ENCODE measurements at regions not wholly inside any gene's neighbourhood (a gene's known extent, or its start where the extent isn't known, plus 50 kb on each side); places are given as distances from the start of the nearest gene placed in this dataset.

GRCh38 chr2:14524041-14524802 lies 108.3 kb upstream of the LRATD1 start:
- TF ChIP-seq MAX (IDR thresholded peaks at IDR 0.05) (no peak), REST (IDR thresholded peaks at IDR 0.05; ENCODE audit: low read depth) (no peak), TEAD4 (IDR thresholded peaks at IDR 0.05) (no peak), YY1 (IDR thresholded peaks at IDR 0.05; ENCODE audit: low read depth) (no peak), ZBTB7A (IDR thresholded peaks at IDR 0.05; ENCODE audit: low read depth) (no peak), NFIC (IDR thresholded peaks at IDR 0.05) (no peak)

- TF ChIP-seq MAX (IDR thresholded peaks at IDR 0.05) (no peak), EGR1 (IDR thresholded peaks at IDR 0.05) (no peak), YY1 (IDR thresholded peaks at IDR 0.05; ENCODE audit: low read depth) (no peak), ZBTB7A (IDR thresholded peaks at IDR 0.05; ENCODE audit: low read depth) (no peak), USF1 (IDR thresholded peaks at IDR 0.05) (no peak), REST (IDR thresholded peaks at IDR 0.05; ENCODE audit: low read depth) (no peak), EP300 (IDR thresholded peaks at IDR 0.05; ENCODE audit: borderline replicate concordance) (no peak), RAD21 (IDR thresholded peaks at IDR 0.05; ENCODE audit: low read depth) (no peak), CEBPB (IDR thresholded peaks at IDR 0.05) (no peak), NFIC (IDR thresholded peaks at IDR 0.05) (no peak), TAF1 (IDR thresholded peaks at IDR 0.05; ENCODE audit: low read depth) (no peak), FOXM1 (IDR thresholded peaks at IDR 0.05; ENCODE audit: borderline replicate concordance, low read depth) (no peak), CREB1 (IDR thresholded peaks at IDR 0.05; ENCODE audit: low read depth) (no peak), TEAD4 (IDR thresholded peaks at IDR 0.05) (no peak), TCF12 (IDR thresholded peaks at IDR 0.05; ENCODE audit: low read depth) (no peak)
Observed at GRCh38 chr2:14524803-14525080, 107.8 kb upstream of the LRATD1 start.

GRCh38 chr2:14530506-14530905 lies 102.0 kb upstream of the LRATD1 start:
- no peak for TF ChIP-seq NFIC (IDR thresholded peaks at IDR 0.05)
- TF ChIP-seq EP300 (IDR thresholded peaks at IDR 0.05; ENCODE audit: borderline replicate concordance), result no peak
- no peak for TF ChIP-seq RAD21 (IDR thresholded peaks at IDR 0.05; ENCODE audit: low read depth)

- TF ChIP-seq CEBPB (IDR thresholded peaks at IDR 0.05) (no peak), FOXM1 (IDR thresholded peaks at IDR 0.05; ENCODE audit: borderline replicate concordance, low read depth) (no peak), ZBTB7A (IDR thresholded peaks at IDR 0.05; ENCODE audit: low read depth) (no peak), RAD21 (IDR thresholded peaks at IDR 0.05; ENCODE audit: low read depth) (no peak)
Observed at GRCh38 chr2:14533131-14533757, 99.3 kb upstream of the LRATD1 start.

- no peak for TF ChIP-seq FOXM1 (IDR thresholded peaks at IDR 0.05; ENCODE audit: borderline replicate concordance, low read depth)
- no peak for TF ChIP-seq TCF12 (IDR thresholded peaks at IDR 0.05; ENCODE audit: low read depth)
- TF ChIP-seq RAD21 (IDR thresholded peaks at IDR 0.05; ENCODE audit: low read depth), result no peak
- TF ChIP-seq CEBPB (IDR thresholded peaks at IDR 0.05), result no peak
- TF ChIP-seq MAX (IDR thresholded peaks at IDR 0.05), result no peak
- no peak for TF ChIP-seq EP300 (IDR thresholded peaks at IDR 0.05; ENCODE audit: borderline replicate concordance)
- TF ChIP-seq REST (IDR thresholded peaks at IDR 0.05; ENCODE audit: low read depth), result no peak
- no peak for TF ChIP-seq USF1 (IDR thresholded peaks at IDR 0.05)
- no peak for TF ChIP-seq EGR1 (IDR thresholded peaks at IDR 0.05)
Observed at GRCh38 chr2:14535156-14535555, 97.4 kb upstream of the LRATD1 start.

Measured in Ishikawa (cell line).